Fibroblast of the aortic adventitia (primary cell): ENCODE measurements at regions not wholly inside any gene's neighbourhood (a gene's known extent, or its start where the extent isn't known, plus 50 kb on each side); places are given as distances from the start of the nearest gene placed in this dataset.

Source experiments
- DNase-seq: peaks from one replicate; pipeline ENCODE4 v3.0.0-alpha.2; 2010; ENCODE audit warnings: low read depth
- H3K4me3 ChIP-seq: 2 replicates; pipeline ENCODE4 v1.5.1; 2011; ENCODE audit warnings: low read depth, mild to moderate bottlenecking, control low read depth, low read length, moderate library complexity
- CTCF ChIP-seq: IDR thresholded peaks from 2 replicates; pipeline ENCODE4 v1.5.1; 2011; ENCODE audit warnings: mild to moderate bottlenecking, low read length, control low read depth, inconsistent platforms; ENCODE audit not compliant: insufficient read depth

DNA sequence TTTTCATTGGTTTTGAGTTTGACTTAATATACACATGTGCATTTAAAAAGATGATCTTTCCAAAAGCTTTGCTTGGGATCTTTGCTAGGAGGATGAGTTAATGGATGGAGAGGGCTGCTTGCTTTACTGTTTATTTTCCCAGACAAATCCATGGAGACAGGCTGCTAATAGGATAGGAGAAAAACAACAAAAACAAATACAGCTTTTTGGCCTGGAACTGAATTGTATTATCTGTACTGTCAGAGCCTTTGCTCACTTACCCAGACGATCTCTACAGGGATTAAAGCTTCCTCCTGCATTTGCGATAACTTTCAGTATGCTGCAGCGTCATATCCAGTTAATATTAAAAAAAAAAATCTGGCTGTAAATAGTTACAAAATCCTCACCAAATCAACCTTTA, 190.8 kb upstream of the NUDT6 start:
- TF ChIP-seq CTCF = no peak
- H3K4me3 ChIP-seq = no peak overlapping the region
- DNase-seq = no peak

GRCh38 chr4:123114084-123114914, 191.9 kb upstream of the NUDT6 start:
- H3K4me3 ChIP-seq = no peak overlapping the region
- no peak for DNase-seq
- no peak for TF ChIP-seq CTCF

- no peak for TF ChIP-seq CTCF
- H3K4me3 ChIP-seq = no peak overlapping the region
- DNase-seq = no peak
Observed at GRCh38 chr4:123114915-123115756, 192.7 kb upstream of the NUDT6 start.

- no peak for DNase-seq
- TF ChIP-seq CTCF = no peak
- no peak overlapping the region for H3K4me3 ChIP-seq
Observed at GRCh38 chr4:123116412-123116811, 194.0 kb upstream of the NUDT6 start.

- H3K4me3 ChIP-seq = no peak overlapping the region
- DNase-seq = no peak
- no peak for TF ChIP-seq CTCF
Observed at GRCh38 chr4:123120473-123120872, 198.1 kb upstream of the NUDT6 start.

DNA sequence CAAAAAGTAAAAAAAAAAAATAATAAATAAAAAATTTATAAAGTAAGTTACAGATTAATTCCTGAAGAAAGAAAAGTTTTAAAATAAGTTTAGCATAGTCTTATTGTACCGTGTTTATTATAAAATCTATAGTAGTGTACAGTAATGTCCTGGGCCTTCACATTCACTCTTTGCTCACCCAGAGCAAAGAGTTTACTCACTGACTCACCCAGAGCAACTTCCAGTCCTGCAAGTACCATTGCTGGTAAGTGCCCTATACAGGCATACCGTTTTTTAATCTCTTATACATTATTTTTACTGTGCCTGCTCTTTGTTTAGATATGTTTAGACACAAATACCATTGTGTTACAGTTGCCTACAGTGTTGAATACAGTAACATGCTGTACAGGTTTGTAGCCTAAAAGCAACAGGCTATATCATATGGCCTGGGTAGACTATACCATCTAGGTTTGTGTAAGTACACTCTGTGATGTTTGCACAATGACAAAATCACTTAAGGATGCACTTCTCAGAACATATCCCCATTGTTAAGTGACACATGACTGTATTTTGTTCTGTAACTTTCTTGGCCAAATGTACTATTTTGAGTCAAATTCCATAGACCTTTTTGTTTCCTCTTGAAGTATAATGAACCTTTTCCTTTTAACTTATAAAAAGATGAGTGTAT, 199.0 kb upstream of the NUDT6 start:
- H3K4me3 ChIP-seq = no peak overlapping the region
- no peak for DNase-seq
- no peak for TF ChIP-seq CTCF
